ENCODE measurements at regions not wholly inside any gene's neighbourhood (a gene's known extent, or its start where the extent isn't known, plus 50 kb on each side); places are given as distances from the start of the nearest gene placed in this dataset.

GRCh38 chrX:39912126-39912525 is 185.6 kb downstream of the BCOR start:
- no peaks in the 10 kb centered on the region for H3K36me3 ChIP-seq (ENCODE audit: control insufficient read depth, insufficient read depth, low read length)
- no peak for FAIRE-seq
- intact Hi-C loops (cut with micrococcal nuclease) (no loop called here), in situ Hi-C loops (cut with MboI) (no loop called here)
- DNase-seq (ENCODE audit: extremely low read depth in 1 of 4, low spot score in 3 of 4) = no peak
- H3K79me2 ChIP-seq (ENCODE audit: control insufficient read depth, insufficient read depth, low read length) = no peaks in the 10 kb centered on the region
- 25% methylated on average over 7 of the region's 7 CpGs for WGBS (ENCODE audit: insufficient coverage, low coverage, missing lambda C conversion rate)
- BruUV-seq (replicated peaks) = no TSS peak
- TF ChIP-seq ZNF431 (CRISPR knock-in tag; IDR thresholded peaks at IDR 0.05) (no peak), ESRRA (IDR thresholded peaks at IDR 0.05; ENCODE audit: borderline replicate concordance, low read depth) (0 out of 2 replicates have a peak, but pooled peaks have one; percentile 26)
- POLR2A ChIA-PET = interaction anchor here (0.7 kb wide), 2 partner anchors 46 to 172 kb away, joined by 3 to 4 read pairs; no protein-coding TSS in a partner anchor
- no peaks in the 10 kb centered on the region; a peak in 1 of 5 replicates for H3K4me1 ChIP-seq (replicated peaks in 1 of 2; ENCODE audit: control insufficient read depth in 2 of 2, insufficient read depth in 2 of 2, low read length in 2 of 2)
- H3K9me3 ChIP-seq (replicated peaks; ENCODE audit: control insufficient read depth, insufficient read depth, low read depth, low read length) = no peaks in the 10 kb centered on the region
- H4K20me1 ChIP-seq (replicated peaks; ENCODE audit: control insufficient read depth, insufficient read depth, low read length) = no peaks in the 10 kb centered on the region
- CTCF ChIA-PET (ENCODE audit: low intra/inter-chr PET ratio) = no interaction called here
- H3K9me1 ChIP-seq (ENCODE audit: control insufficient read depth, insufficient read depth, low read length) = no peaks in the 10 kb centered on the region
- no peak overlapping the region for H3K4me2 ChIP-seq (ENCODE audit: insufficient read depth, low read length)
- H3K4me3 ChIP-seq = no peak overlapping the region
- no peak overlapping the region for H3K27ac ChIP-seq (ENCODE audit: extremely low read depth, low read depth, low read length)
- H3K27me3 ChIP-seq (ENCODE audit: control insufficient read depth in 2 of 2, insufficient read depth in 2 of 2, low read length in 2 of 2) = peaks cover 0 to 3% of the 10 kb centered on the region in 2 experiments; a peak in 1 of 5 replicates
- no peak for ATAC-seq
- H3K9ac ChIP-seq (ENCODE audit: insufficient read depth in 1 of 2, low read depth in 2 of 2, low read length in 2 of 2) = no peak overlapping the region
- H2AFZ ChIP-seq (ENCODE audit: low read depth, low read length) = no peak overlapping the region

- 6% methylated on average over 2 of the region's 3 CpGs for whole genome bisulfite sequencing (ENCODE audit: insufficient coverage, low coverage, missing lambda C conversion rate)
- no peak overlapping the region for H3K4me2 ChIP-seq (ENCODE audit: insufficient read depth, low read length)
- intact Hi-C loops (cut with micrococcal nuclease) = no loop called here
- H3K27ac ChIP-seq (ENCODE audit: extremely low read depth, low read depth, low read length) = no peak overlapping the region
- H2AFZ ChIP-seq (ENCODE audit: low read depth, low read length) = no peak overlapping the region
- BruUV-seq (replicated peaks) = no TSS peak
- no peaks in the 10 kb centered on the region for H3K36me3 ChIP-seq (ENCODE audit: control insufficient read depth, insufficient read depth, low read length)
- in situ Hi-C loops (cut with MboI) = no loop called here
- ChIA-PET POLR2A (no interaction called here), CTCF (ENCODE audit: low intra/inter-chr PET ratio) (no interaction called here)
- no peaks in the 10 kb centered on the region for H4K20me1 ChIP-seq (replicated peaks; ENCODE audit: control insufficient read depth, insufficient read depth, low read length)
- H3K27me3 ChIP-seq (ENCODE audit: control insufficient read depth in 2 of 2, insufficient read depth in 2 of 2, low read length in 2 of 2) = peaks cover 0 to 9% of the 10 kb centered on the region in 2 experiments; a peak in 2 of 5 replicates
- H3K4me1 ChIP-seq (replicated peaks in 1 of 2; ENCODE audit: control insufficient read depth in 2 of 2, insufficient read depth in 2 of 2, low read length in 2 of 2) = no peaks in the 10 kb centered on the region; a peak in 1 of 5 replicates
- H3K4me3 ChIP-seq = no peak overlapping the region
- no peaks in the 10 kb centered on the region for H3K9me3 ChIP-seq (replicated peaks; ENCODE audit: control insufficient read depth, insufficient read depth, low read depth, low read length)
- ATAC-seq (no peak), FAIRE-seq (no peak), DNase-seq (ENCODE audit: extremely low read depth in 1 of 4, low spot score in 3 of 4) (no peak)
- no peaks in the 10 kb centered on the region for H3K79me2 ChIP-seq (ENCODE audit: control insufficient read depth, insufficient read depth, low read length)
- no peak overlapping the region for H3K9ac ChIP-seq (ENCODE audit: insufficient read depth in 1 of 2, low read depth in 2 of 2, low read length in 2 of 2)
- no peaks in the 10 kb centered on the region for H3K9me1 ChIP-seq (ENCODE audit: control insufficient read depth, insufficient read depth, low read length)
- TF ChIP-seq DMBX1 (CRISPR knock-in tag; IDR thresholded peaks at IDR 0.05; ENCODE audit: borderline replicate concordance) (no peak), ZNF695 (CRISPR knock-in tag; IDR thresholded peaks at IDR 0.05) (no peak), ZFP1 (CRISPR knock-in tag; IDR thresholded peaks at IDR 0.05) (no peak), ZNF778 (CRISPR knock-in tag; IDR thresholded peaks at IDR 0.05) (no peak), GTF2B (IDR thresholded peaks at IDR 0.05; ENCODE audit: extremely low read depth, insufficient read length) (no peak), RNF219 (CRISPR knock-in tag; IDR thresholded peaks at IDR 0.05) (no peak), KDM1A (IDR thresholded peaks at IDR 0.05) (no peak), ARID2 (IDR thresholded peaks at IDR 0.05) (no peak), PYGO2 (tag; IDR thresholded peaks at IDR 0.05) (no peak), STAT6 (CRISPR knock-in tag; IDR thresholded peaks at IDR 0.05) (no peak)
Measured at GRCh38 chrX:39915081-39915480, 182.7 kb downstream of the BCOR start.
